ENCODE measurements at regions not wholly inside any gene's neighbourhood (a gene's known extent, or its start where the extent isn't known, plus 50 kb on each side); places are given as distances from the start of the nearest gene placed in this dataset.

DNA sequence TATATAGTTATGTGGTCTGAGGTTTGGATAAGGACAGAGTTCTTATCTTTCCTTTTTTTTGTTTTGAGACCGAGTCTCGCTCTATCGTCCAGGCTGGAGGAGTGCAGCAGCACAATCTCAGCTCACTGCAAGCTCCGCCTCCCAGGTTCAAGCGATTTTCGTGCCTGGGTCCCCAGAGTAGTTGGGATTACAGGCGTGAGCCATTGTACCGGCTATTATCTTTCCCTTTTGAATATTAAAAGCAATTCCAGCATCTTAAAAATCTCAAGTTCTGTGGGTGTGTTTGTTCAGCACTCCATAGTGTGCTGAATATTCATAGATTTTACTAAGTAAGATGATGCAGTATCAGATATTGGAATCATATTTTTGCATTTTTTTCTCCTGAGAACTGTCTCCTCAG lies 404.4 kb upstream of the RGS6 start:
- Histone ChIP-seq H3K4me3 (ENCODE audit: insufficient read depth, low read depth, low read length) (no peak overlapping the region), H3K9me3 (ENCODE audit: insufficient read depth, low read depth, low read length) (no peaks in the 10 kb centered on the region), H3K4me2 (ENCODE audit: low read length) (no peak overlapping the region), H3K4me1 (ENCODE audit: insufficient read depth, low read length) (peaks cover 16% of the 10 kb centered on the region), H3K27ac (ENCODE audit: low read depth, low read length) (no peak overlapping the region), H2AFZ (ENCODE audit: low read depth, low read length) (no peak overlapping the region), H3K79me2 (ENCODE audit: insufficient read depth, low read length) (peaks cover 33% of the 10 kb centered on the region), H4K20me1 (ENCODE audit: insufficient read depth, low read length) (no peaks in the 10 kb centered on the region), H3K36me3 (ENCODE audit: insufficient read depth, low read length) (no peaks in the 10 kb centered on the region), H3K9ac (ENCODE audit: low read length) (no peak overlapping the region), H3K27me3 (ENCODE audit: insufficient read depth, low read length) (no peaks in the 10 kb centered on the region)
- H3K27ac Mint-ChIP-seq (ENCODE audit: unreplicated experiment), result no peak overlapping the region
- TF ChIP-seq, protein P1, sequence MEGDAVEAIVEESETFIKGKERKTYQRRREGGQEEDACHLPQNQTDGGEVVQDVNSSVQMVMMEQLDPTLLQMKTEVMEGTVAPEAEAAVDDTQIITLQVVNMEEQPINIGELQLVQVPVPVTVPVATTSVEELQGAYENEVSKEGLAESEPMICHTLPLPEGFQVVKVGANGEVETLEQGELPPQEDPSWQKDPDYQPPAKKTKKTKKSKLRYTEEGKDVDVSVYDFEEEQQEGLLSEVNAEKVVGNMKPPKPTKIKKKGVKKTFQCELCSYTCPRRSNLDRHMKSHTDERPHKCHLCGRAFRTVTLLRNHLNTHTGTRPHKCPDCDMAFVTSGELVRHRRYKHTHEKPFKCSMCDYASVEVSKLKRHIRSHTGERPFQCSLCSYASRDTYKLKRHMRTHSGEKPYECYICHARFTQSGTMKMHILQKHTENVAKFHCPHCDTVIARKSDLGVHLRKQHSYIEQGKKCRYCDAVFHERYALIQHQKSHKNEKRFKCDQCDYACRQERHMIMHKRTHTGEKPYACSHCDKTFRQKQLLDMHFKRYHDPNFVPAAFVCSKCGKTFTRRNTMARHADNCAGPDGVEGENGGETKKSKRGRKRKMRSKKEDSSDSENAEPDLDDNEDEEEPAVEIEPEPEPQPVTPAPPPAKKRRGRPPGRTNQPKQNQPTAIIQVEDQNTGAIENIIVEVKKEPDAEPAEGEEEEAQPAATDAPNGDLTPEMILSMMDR (IDR thresholded peaks at IDR 0.05; ENCODE audit: insufficient read depth, low read depth, low read length), result no peak
- TF ChIP-seq EZH2 (IDR thresholded peaks at IDR 0.05; ENCODE audit: insufficient read depth, low read length), result no peak
- peaks cover 15% of the 10 kb centered on the region for H3K4me1 Mint-ChIP-seq (ENCODE audit: low read depth, unreplicated experiment)
- H3K9me3 Mint-ChIP-seq (ENCODE audit: unreplicated experiment), result no peaks in the 10 kb centered on the region
- FAIRE-seq, result no peak
- peak; percentile 23 for DNase-seq (ENCODE audit: low read depth)
- peaks cover 4% of the 10 kb centered on the region for H3K36me3 Mint-ChIP-seq (ENCODE audit: low read depth, unreplicated experiment)
- H3K27me3 Mint-ChIP-seq (ENCODE audit: low read depth, unreplicated experiment), result no peaks in the 10 kb centered on the region
- H3K4me3 Mint-ChIP-seq (ENCODE audit: unreplicated experiment), result no peak overlapping the region

DNA sequence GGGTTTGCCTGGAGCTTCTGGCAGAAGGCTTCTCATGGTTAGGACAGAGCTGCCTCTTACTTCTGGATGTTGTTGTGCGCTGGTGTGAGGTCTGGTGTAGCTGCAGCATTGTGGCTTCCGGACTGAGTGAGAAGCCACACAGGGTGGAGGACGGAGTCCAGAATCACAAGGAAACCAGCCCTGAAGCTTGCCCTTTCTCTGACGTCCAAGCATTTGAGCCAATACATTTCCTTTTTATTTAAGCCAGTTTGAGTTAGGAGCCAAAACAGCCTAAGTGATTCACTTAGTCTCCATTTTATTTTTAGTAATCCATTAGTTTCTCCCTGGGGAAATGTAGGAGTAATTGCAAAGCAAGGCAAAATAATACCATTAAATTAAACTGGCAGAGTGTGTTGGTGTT lies 402.4 kb upstream of the RGS6 start:
- Histone ChIP-seq H3K27ac (ENCODE audit: low read depth, low read length) (peak overlapping the region; percentile 30), H3K79me2 (ENCODE audit: insufficient read depth, low read length) (peaks cover 15% of the 10 kb centered on the region), H3K9ac (ENCODE audit: low read length) (peak overlapping the region; percentile 2), H3K4me2 (ENCODE audit: low read length) (peak overlapping the region; percentile 37), H3K36me3 (ENCODE audit: insufficient read depth, low read length) (no peaks in the 10 kb centered on the region), H3K9me3 (ENCODE audit: insufficient read depth, low read depth, low read length) (no peaks in the 10 kb centered on the region), H3K27me3 (ENCODE audit: insufficient read depth, low read length) (no peaks in the 10 kb centered on the region), H2AFZ (ENCODE audit: low read depth, low read length) (peak overlapping the region; percentile 5), H3K4me3 (ENCODE audit: insufficient read depth, low read depth, low read length) (no peak overlapping the region), H4K20me1 (ENCODE audit: insufficient read depth, low read length) (no peaks in the 10 kb centered on the region), H3K4me1 (ENCODE audit: insufficient read depth, low read length) (peaks cover 24% of the 10 kb centered on the region)
- H3K9me3 Mint-ChIP-seq (ENCODE audit: unreplicated experiment), result no peaks in the 10 kb centered on the region
- no peak overlapping the region for H3K27ac Mint-ChIP-seq (ENCODE audit: unreplicated experiment)
- DNase-seq (ENCODE audit: low read depth) (peak; percentile 81), FAIRE-seq (no peak)
- peaks cover 17% of the 10 kb centered on the region for H3K4me1 Mint-ChIP-seq (ENCODE audit: low read depth, unreplicated experiment)
- no peak overlapping the region for H3K4me3 Mint-ChIP-seq (ENCODE audit: unreplicated experiment)
- peaks cover 4% of the 10 kb centered on the region for H3K36me3 Mint-ChIP-seq (ENCODE audit: low read depth, unreplicated experiment)
- H3K27me3 Mint-ChIP-seq (ENCODE audit: low read depth, unreplicated experiment), result no peaks in the 10 kb centered on the region
- TF ChIP-seq, protein P1 (IDR thresholded peaks at IDR 0.05; ENCODE audit: insufficient read depth, low read depth, low read length), result no peak
- TF ChIP-seq EZH2 (IDR thresholded peaks at IDR 0.05; ENCODE audit: insufficient read depth, low read length), result no peak

- Histone ChIP-seq H3K27me3 (ENCODE audit: insufficient read depth, low read length) (no peaks in the 10 kb centered on the region), H3K36me3 (ENCODE audit: insufficient read depth, low read length) (no peaks in the 10 kb centered on the region), H3K79me2 (ENCODE audit: insufficient read depth, low read length) (peaks cover 11% of the 10 kb centered on the region), H3K4me2 (ENCODE audit: low read length) (peak overlapping the region; percentile 40), H3K27ac (ENCODE audit: low read depth, low read length) (peak overlapping the region; percentile 79), H3K4me3 (ENCODE audit: insufficient read depth, low read depth, low read length) (no peak overlapping the region), H3K4me1 (ENCODE audit: insufficient read depth, low read length) (peaks cover 24% of the 10 kb centered on the region), H4K20me1 (ENCODE audit: insufficient read depth, low read length) (no peaks in the 10 kb centered on the region), H3K9ac (ENCODE audit: low read length) (peak overlapping the region; percentile 41), H2AFZ (ENCODE audit: low read depth, low read length) (no peak overlapping the region), H3K9me3 (ENCODE audit: insufficient read depth, low read depth, low read length) (no peaks in the 10 kb centered on the region)
- TF ChIP-seq, protein P1 (IDR thresholded peaks at IDR 0.05; ENCODE audit: insufficient read depth, low read depth, low read length), result no peak
- no peak for TF ChIP-seq EZH2 (IDR thresholded peaks at IDR 0.05; ENCODE audit: insufficient read depth, low read length)
- no peaks in the 10 kb centered on the region for H3K9me3 Mint-ChIP-seq (ENCODE audit: unreplicated experiment)
- peak; percentile 70 for FAIRE-seq
- H3K4me3 Mint-ChIP-seq (ENCODE audit: unreplicated experiment), result no peak overlapping the region
- peak overlapping the region; percentile 89 for H3K27ac Mint-ChIP-seq (ENCODE audit: unreplicated experiment)
- DNase-seq (ENCODE audit: low read depth), result peak; percentile 91
- peaks cover 4% of the 10 kb centered on the region for H3K36me3 Mint-ChIP-seq (ENCODE audit: low read depth, unreplicated experiment)
- peaks cover 20% of the 10 kb centered on the region for H3K4me1 Mint-ChIP-seq (ENCODE audit: low read depth, unreplicated experiment)
- no peaks in the 10 kb centered on the region for H3K27me3 Mint-ChIP-seq (ENCODE audit: low read depth, unreplicated experiment)
Measured at GRCh38 chr14:71532344-71532743, 399.9 kb upstream of the RGS6 start.
